Islet of Langerhans (tissue), 1 donor: ENCODE measurements at regions not wholly inside any gene's neighbourhood (a gene's known extent, or its start where the extent isn't known, plus 50 kb on each side); places are given as distances from the start of the nearest gene placed in this dataset.
"Not testable (repeated sequence)": the region's sequence is repeated elsewhere in the genome, so short reads cannot be mapped to it uniquely, and the experiment has no call there.

ENCODE experiments used
- FAIRE-seq: peaks from one replicate; lab custom pipeline; 2011; peaks lifted over from hg19 to GRCh38; lab: Jason Lieb, UNC

- FAIRE-seq = peak; percentile 76
These were observed 116.6 kb upstream of the PTPRG start for GRCh38 chr3:61444782-61445181.

GRCh38 chr3:61445924-61446323, 115.4 kb upstream of the PTPRG start:
- FAIRE-seq = no peak

- no peak for FAIRE-seq
These were observed 115.0 kb upstream of the PTPRG start for GRCh38 chr3:61446341-61446740.

GRCh38 chr3:61448378-61448777, 113.0 kb upstream of the PTPRG start:
- no peak for FAIRE-seq

GRCh38 chr3:61449327-61450040, 111.9 kb upstream of the PTPRG start:
- no peak for FAIRE-seq

- FAIRE-seq = no peak
These were observed 110.5 kb upstream of the PTPRG start for GRCh38 chr3:61450866-61451265.

GRCh38 chr3:61451841-61452240, 109.5 kb upstream of the PTPRG start:
- no peak for FAIRE-seq

GRCh38 chr3:61452535-61453090, 108.8 kb upstream of the PTPRG start:
- no peak for FAIRE-seq

GRCh38 chr3:61454006-61454585, 107.3 kb upstream of the PTPRG start:
- no peak for FAIRE-seq

- FAIRE-seq = no peak
These were observed 106.6 kb upstream of the PTPRG start for GRCh38 chr3:61454801-61455200.

- no peak for FAIRE-seq
These were observed 100.7 kb upstream of the PTPRG start for GRCh38 chr3:61460636-61461035.

- FAIRE-seq = no peak
These were observed 98.2 kb upstream of the PTPRG start for GRCh38 chr3:61463191-61463590.

GRCh38 chr3:61464518-61465140, 96.7 kb upstream of the PTPRG start:
- FAIRE-seq = no peak

GRCh38 chr3:61466357-61466756, 95.0 kb upstream of the PTPRG start:
- no peak for FAIRE-seq

- no peak for FAIRE-seq
These were observed 77.4 kb upstream of the PTPRG start for GRCh38 chr3:61483997-61484396.

GRCh38 chr3:61493339-61493738, 68.0 kb upstream of the PTPRG start:
- no peak for FAIRE-seq

- not testable (repeated sequence) for FAIRE-seq
These were observed 67.1 kb upstream of the PTPRG start for GRCh38 chr3:61494309-61494708.

GRCh38 chr3:61497463-61497862, 63.9 kb upstream of the PTPRG start:
- FAIRE-seq = no peak

GRCh38 chr3:61505197-61505596, 56.2 kb upstream of the PTPRG start:
- no peak for FAIRE-seq

GRCh38 chr3:61507946-61508345, 53.4 kb upstream of the PTPRG start:
- FAIRE-seq = no peak
